ENCODE measurements at regions not wholly inside any gene's neighbourhood (a gene's known extent, or its start where the extent isn't known, plus 50 kb on each side); places are given as distances from the start of the nearest gene placed in this dataset.

- FAIRE-seq (no peak), DNase-seq (ENCODE audit: insufficient read length, low spot score) (no peak)
- no peak for TF ChIP-seq CTCF (IDR thresholded peaks at IDR 0.05; ENCODE audit: insufficient read depth, missing control alignments)
Measured at GRCh38 chr13:88857256-88857655, 1186.1 kb downstream of the SLITRK5 start.

GRCh38 chr13:88862095-88862620, 1191.0 kb downstream of the SLITRK5 start:
- DNase-seq (ENCODE audit: insufficient read length, low spot score), result no peak
- no peak for TF ChIP-seq CTCF (IDR thresholded peaks at IDR 0.05; ENCODE audit: insufficient read depth, missing control alignments)
- no peak for FAIRE-seq

GRCh38 chr13:88863116-88863515, 1191.9 kb downstream of the SLITRK5 start:
- no peak for TF ChIP-seq CTCF (IDR thresholded peaks at IDR 0.05; ENCODE audit: insufficient read depth, missing control alignments)
- no peak for FAIRE-seq
- DNase-seq (ENCODE audit: insufficient read length, low spot score), result no peak

GRCh38 chr13:88866195-88866594, 1195.0 kb downstream of the SLITRK5 start:
- no peak for TF ChIP-seq CTCF (IDR thresholded peaks at IDR 0.05; ENCODE audit: insufficient read depth, missing control alignments)
- FAIRE-seq (no peak), DNase-seq (ENCODE audit: insufficient read length, low spot score) (no peak)

- DNase-seq (ENCODE audit: insufficient read length, low spot score), result no peak
- FAIRE-seq, result no peak
- TF ChIP-seq CTCF (IDR thresholded peaks at IDR 0.05; ENCODE audit: insufficient read depth, missing control alignments), result no peak
Measured at GRCh38 chr13:88883741-88884140, 1212.6 kb downstream of the SLITRK5 start.

- DNase-seq (ENCODE audit: insufficient read length, low spot score) (no peak), FAIRE-seq (no peak)
- no peak for TF ChIP-seq CTCF (IDR thresholded peaks at IDR 0.05; ENCODE audit: insufficient read depth, missing control alignments)
Measured at GRCh38 chr13:88887045-88887662, 1216.0 kb downstream of the SLITRK5 start.

- DNase-seq (ENCODE audit: insufficient read length, low spot score) (no peak), FAIRE-seq (no peak)
- TF ChIP-seq CTCF (IDR thresholded peaks at IDR 0.05; ENCODE audit: insufficient read depth, missing control alignments), result no peak
Measured at GRCh38 chr13:88895261-88895941, 1224.2 kb downstream of the SLITRK5 start.
